AG10803 (cell line): ENCODE measurements at regions not wholly inside any gene's neighbourhood (a gene's known extent, or its start where the extent isn't known, plus 50 kb on each side); places are given as distances from the start of the nearest gene placed in this dataset.
A peak's percentile ranks its signal among the peaks of the same experiment; 100 is the strongest.

Experiments
- DNase-seq: peaks from one replicate; pipeline ENCODE4 v3.0.0; 2010; ENCODE audit warnings: low read depth
- H3K4me3 ChIP-seq: 2 replicates; pipeline ENCODE4 v1.5.1; 2011; ENCODE audit warnings: mild to moderate bottlenecking, low read length, control low read depth
- TF ChIP-seq, protein P1 (sequence below): conservative IDR thresholded peaks from 2 replicates; pipeline ENCODE4 v1.5.1; 2011; ENCODE audit warnings: mild to moderate bottlenecking, low read length, control low read depth, inconsistent platforms

DNA sequence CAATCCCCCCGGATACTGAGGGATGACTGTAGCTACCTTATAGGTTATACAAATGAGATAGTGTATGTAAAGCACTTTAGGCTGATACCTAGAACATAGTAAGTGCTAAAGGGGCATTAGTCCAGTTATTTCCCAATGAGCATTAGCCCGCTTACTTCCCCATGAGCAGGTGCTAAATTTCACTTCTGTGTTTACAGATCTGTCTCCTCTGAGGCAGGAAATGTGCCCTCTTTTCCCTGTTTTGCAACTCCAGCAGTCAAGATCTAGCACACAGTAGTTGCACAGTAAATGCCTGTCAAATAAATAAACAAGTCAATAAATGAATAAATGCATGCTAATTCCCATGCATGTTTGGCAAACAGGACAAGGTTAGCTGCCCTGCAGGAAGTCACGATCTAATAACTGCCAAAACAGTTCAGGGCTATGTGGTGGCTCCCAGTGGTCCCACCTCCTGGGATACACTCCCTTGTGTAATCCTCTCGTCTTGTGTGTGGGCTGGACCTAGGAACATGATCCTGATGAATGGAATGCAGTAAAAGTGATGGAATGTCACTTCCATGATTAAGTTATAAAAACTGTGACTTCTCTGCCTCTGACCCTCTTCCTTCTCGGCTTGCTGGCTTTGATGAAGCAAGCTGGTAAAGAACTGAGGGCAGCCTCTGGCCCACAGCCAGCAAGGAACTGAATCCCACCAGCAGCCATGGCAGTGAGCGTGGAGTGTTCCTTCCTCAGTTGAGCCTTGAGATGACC, 459.0 kb downstream of the SOX6 start:
- TF ChIP-seq, protein P1, sequence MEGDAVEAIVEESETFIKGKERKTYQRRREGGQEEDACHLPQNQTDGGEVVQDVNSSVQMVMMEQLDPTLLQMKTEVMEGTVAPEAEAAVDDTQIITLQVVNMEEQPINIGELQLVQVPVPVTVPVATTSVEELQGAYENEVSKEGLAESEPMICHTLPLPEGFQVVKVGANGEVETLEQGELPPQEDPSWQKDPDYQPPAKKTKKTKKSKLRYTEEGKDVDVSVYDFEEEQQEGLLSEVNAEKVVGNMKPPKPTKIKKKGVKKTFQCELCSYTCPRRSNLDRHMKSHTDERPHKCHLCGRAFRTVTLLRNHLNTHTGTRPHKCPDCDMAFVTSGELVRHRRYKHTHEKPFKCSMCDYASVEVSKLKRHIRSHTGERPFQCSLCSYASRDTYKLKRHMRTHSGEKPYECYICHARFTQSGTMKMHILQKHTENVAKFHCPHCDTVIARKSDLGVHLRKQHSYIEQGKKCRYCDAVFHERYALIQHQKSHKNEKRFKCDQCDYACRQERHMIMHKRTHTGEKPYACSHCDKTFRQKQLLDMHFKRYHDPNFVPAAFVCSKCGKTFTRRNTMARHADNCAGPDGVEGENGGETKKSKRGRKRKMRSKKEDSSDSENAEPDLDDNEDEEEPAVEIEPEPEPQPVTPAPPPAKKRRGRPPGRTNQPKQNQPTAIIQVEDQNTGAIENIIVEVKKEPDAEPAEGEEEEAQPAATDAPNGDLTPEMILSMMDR = no peak
- DNase-seq = peak; percentile 38
- no peak overlapping the region for H3K4me3 ChIP-seq

DNA sequence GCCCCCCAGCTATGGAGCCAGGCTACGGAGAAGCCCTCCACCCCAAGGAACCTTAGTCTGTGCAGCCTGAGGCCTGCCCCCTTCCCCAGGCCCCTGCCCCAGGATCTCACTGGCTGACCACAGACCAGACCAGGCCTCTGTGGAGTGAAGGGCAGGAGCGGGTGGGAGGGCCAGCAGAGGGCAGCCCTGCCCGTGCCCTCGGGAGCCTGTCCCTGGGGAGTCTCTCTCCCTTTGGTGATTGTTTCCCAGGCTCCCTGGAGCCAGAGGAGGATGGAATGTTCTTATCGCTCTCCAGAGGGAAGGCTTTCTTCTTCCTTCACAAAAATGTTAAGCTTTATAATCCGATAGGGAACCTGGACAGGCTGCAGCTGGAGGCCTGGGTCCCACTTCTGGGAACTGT, 455.3 kb downstream of the SOX6 start:
- TF ChIP-seq, protein P1 = no peak
- DNase-seq = no peak
- H3K4me3 ChIP-seq = no peak overlapping the region

DNA sequence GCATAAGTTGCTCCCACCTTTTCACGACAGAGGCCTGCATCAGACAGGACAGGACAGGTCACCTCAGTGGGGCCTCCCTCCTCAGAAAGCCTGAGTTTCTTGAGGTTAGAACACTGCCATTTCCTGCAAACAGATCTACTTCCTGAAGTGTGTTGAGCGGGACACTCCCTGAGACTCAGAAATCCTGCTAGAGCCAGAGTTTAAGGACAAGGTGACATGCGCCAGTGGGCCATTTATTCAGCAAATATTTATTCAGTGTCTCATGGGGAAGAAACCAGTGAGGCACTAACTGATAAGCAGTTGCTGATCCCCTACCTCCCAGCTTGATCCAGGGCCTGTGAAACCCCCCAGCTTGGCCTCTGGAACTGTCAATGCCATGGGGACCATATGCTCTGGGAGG, 454.6 kb downstream of the SOX6 start:
- H3K4me3 ChIP-seq = no peak overlapping the region
- TF ChIP-seq, protein P1 = no peak
- DNase-seq = no peak

DNA sequence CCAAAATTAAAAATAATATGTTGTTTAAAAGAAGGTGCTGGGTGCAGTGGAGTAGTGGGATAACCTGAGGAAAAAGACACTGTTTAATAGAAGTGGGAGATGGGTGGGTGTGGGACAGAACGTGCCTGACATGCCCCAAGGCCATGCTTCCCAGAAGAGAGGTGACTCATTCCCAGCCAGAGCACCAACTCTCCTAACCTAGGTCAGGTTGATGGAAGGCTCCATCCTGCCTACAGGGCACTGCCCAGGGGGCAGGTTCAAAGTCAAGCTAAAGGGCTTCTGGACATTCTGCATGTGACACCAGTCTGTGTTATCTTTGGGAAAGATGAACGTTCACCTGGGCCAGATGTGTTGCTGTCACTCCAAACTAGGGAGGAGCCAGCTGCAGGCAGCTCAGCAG, 453.1 kb downstream of the SOX6 start:
- TF ChIP-seq, protein P1 = no peak
- no peak overlapping the region for H3K4me3 ChIP-seq
- no peak for DNase-seq

DNA sequence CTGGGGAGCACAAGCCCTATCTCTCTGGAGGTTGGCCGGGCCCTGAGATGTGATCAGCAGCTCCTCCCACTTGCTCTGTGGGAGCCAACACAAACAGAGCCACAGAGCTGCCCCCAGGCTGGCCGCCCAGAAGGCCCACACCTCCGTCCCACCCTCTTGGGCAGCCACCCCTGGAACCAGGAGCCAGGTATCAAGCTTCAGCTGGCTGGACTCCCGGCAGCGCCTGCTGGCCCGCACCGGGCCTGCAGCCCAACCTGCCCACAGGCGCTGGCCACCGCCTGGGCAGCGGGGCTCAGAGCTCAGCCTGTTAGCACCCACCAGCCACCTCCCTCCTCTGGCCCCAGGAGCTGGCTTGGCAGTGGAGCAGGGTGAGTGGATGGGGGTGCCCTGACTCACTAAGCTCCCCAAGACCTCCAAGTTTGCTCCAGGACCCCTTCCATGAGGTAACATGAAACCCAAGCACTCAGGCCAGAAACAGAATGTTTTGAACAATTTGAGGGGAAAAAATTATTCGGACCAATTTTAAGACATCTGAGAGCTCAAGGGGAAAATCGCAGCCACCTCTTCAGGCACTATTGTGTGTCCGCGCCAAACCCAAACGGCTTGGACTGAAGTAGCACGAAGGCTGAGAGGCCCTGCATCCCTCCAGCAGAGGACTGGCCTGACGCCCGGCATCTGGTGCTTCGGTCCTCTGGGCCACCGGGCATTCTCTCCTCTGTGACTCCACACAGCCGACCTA, 450.8 kb downstream of the SOX6 start:
- no peak overlapping the region for H3K4me3 ChIP-seq
- no peak for DNase-seq
- TF ChIP-seq, protein P1 = no peak

DNA sequence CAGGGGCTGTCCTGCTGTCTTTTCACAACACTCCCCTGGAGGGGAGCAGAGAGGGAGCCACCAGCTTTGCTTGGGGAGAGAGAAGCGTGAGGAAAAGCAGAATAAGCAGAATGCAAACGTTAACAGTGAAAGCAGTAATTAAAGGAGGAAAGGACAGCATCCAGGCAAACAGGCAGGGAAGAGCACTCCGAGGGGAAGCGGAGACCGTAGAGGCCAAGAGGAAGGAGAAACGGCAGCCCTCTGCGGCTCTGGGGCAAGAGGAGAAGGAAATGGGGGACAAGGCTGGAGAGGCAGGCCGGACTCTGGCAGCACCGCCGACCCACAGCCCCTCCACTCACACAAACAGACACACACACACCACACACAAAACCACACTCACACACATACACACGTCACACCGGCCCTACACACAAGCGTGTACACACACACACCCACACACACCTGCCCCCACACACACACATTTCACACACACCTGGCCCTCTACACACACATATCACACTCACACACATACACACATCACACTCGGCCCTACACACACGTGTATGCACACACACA, 449.8 kb downstream of the SOX6 start:
- TF ChIP-seq, protein P1 = no peak
- no peak for DNase-seq

More for the DNA sequence above, 449.8 kb downstream of the SOX6 start:
- H3K4me3 ChIP-seq = no peak overlapping the region
